ENCODE measurements at regions not wholly inside any gene's neighbourhood (a gene's known extent, or its start where the extent isn't known, plus 50 kb on each side); places are given as distances from the start of the nearest gene placed in this dataset.

GRCh38 chr10:130989670-130990232 is 321.8 kb downstream of the TCERG1L start:
- peaks cover 13% of the 10 kb centered on the region for H3K36me3 Mint-ChIP-seq (ENCODE audit: low read depth)

GRCh38 chr10:130990486-130990885 is 321.0 kb downstream of the TCERG1L start:
- no peak overlapping the region for H3K4me3 ChIP-seq
- H3K4me2 ChIP-seq = no peak overlapping the region
- no peaks in the 10 kb centered on the region for H3K79me2 ChIP-seq (replicated peaks; ENCODE audit: insufficient read depth)
- H3K27ac ChIP-seq (ENCODE audit: low read depth) = no peak overlapping the region
- H3K36me3 ChIP-seq (ENCODE audit: insufficient read depth) = no peaks in the 10 kb centered on the region
- Mint-ChIP-seq H3K4me1 (no peaks in the 10 kb centered on the region; the same call in 2 of the 3 replicates), H3K9me3 (peaks cover 78% of the 10 kb centered on the region), H3K27me3 (ENCODE audit: insufficient read depth, low read depth, poor library complexity) (peaks cover 6% of the 10 kb centered on the region), H3K27ac (no peak overlapping the region), H3K36me3 (ENCODE audit: low read depth) (peaks cover 15% of the 10 kb centered on the region; the same call in 2 of the 3 replicates), H3K4me3 (no peak overlapping the region)
- no peak for DNase-seq (ENCODE audit: low spot score)
- no peaks in the 10 kb centered on the region for H3K9me2 ChIP-seq (ENCODE audit: insufficient read depth)
- no peaks in the 10 kb centered on the region for H3F3A ChIP-seq (replicated peaks; ENCODE audit: low read depth)
- H4K20me1 ChIP-seq (replicated peaks; ENCODE audit: insufficient read depth) = no peaks in the 10 kb centered on the region
- no peaks in the 10 kb centered on the region for H3K27me3 ChIP-seq (ENCODE audit: insufficient read depth)
- no peak for ATAC-seq
- no peak overlapping the region for H2AFZ ChIP-seq
- H3K4me1 ChIP-seq (ENCODE audit: insufficient read depth) = no peaks in the 10 kb centered on the region
- no peak for TF ChIP-seq ZNF331 (CRISPR knock-in tag; IDR thresholded peaks at IDR 0.05; ENCODE audit: low read depth)
- TF ChIP-seq NANOG (IDR thresholded peaks at IDR 0.05; ENCODE audit: borderline replicate concordance) = no peak
- no peak for TF ChIP-seq POLR2AphosphoS5 (IDR thresholded peaks at IDR 0.05; ENCODE audit: low read depth)
- no peak for TF ChIP-seq ETS1 (IDR thresholded peaks at IDR 0.05)
- no peak for TF ChIP-seq ZNF114 (CRISPR knock-in tag; IDR thresholded peaks at IDR 0.05)
- no peak for TF ChIP-seq JUNB (IDR thresholded peaks at IDR 0.05; ENCODE audit: unreplicated experiment)
- TF ChIP-seq REST (IDR thresholded peaks at IDR 0.05; ENCODE audit: unreplicated experiment) = no peak
- no peak for TF ChIP-seq EZH2phosphoT487 (IDR thresholded peaks at IDR 0.05; ENCODE audit: unreplicated experiment)
- TF ChIP-seq STAT1 (IDR thresholded peaks at IDR 0.05; ENCODE audit: unreplicated experiment) = no peak
- no peak for TF ChIP-seq CREB1 (CRISPR knock-in tag; IDR thresholded peaks at IDR 0.05; ENCODE audit: low read depth)
- no peak for TF ChIP-seq CTCF (conservative IDR thresholded peaks at IDR 0.05; ENCODE audit: low read depth in 2 of 2)
- no peak for TF ChIP-seq EZH2 (IDR thresholded peaks at IDR 0.05; ENCODE audit: low read depth, unreplicated experiment)

More at GRCh38 chr10:130989670-130990232, 321.8 kb downstream of the TCERG1L start:
- Histone ChIP-seq H3K27ac (ENCODE audit: low read depth) (no peak overlapping the region), H3K4me3 (no peak overlapping the region), H3K79me2 (replicated peaks; ENCODE audit: insufficient read depth) (no peaks in the 10 kb centered on the region), H3K36me3 (ENCODE audit: insufficient read depth) (no peaks in the 10 kb centered on the region), H3K27me3 (ENCODE audit: insufficient read depth) (no peaks in the 10 kb centered on the region), H4K20me1 (replicated peaks; ENCODE audit: insufficient read depth) (no peaks in the 10 kb centered on the region), H2AFZ (no peak overlapping the region), H3K4me2 (no peak overlapping the region), H3K4me1 (ENCODE audit: insufficient read depth) (no peaks in the 10 kb centered on the region), H3K9me2 (ENCODE audit: insufficient read depth) (no peaks in the 10 kb centered on the region), H3F3A (replicated peaks; ENCODE audit: low read depth) (no peaks in the 10 kb centered on the region)
- Mint-ChIP-seq H3K27me3 (ENCODE audit: insufficient read depth, low read depth, poor library complexity) (peaks cover 6% of the 10 kb centered on the region), H3K4me1 (no peaks in the 10 kb centered on the region; the same call in 2 of the 3 replicates), H3K9me3 (peaks cover 78% of the 10 kb centered on the region), H3K27ac (no peak overlapping the region), H3K4me3 (no peak overlapping the region)
- no peak for DNase-seq (ENCODE audit: low spot score)
- ATAC-seq = no peak
- TF ChIP-seq CTCF (conservative IDR thresholded peaks at IDR 0.05; ENCODE audit: low read depth in 2 of 2) = no peak

Data from GM23338 (cell line).